ENCODE measurements at regions not wholly inside any gene's neighbourhood (a gene's known extent, or its start where the extent isn't known, plus 50 kb on each side); places are given as distances from the start of the nearest gene placed in this dataset.

DNA sequence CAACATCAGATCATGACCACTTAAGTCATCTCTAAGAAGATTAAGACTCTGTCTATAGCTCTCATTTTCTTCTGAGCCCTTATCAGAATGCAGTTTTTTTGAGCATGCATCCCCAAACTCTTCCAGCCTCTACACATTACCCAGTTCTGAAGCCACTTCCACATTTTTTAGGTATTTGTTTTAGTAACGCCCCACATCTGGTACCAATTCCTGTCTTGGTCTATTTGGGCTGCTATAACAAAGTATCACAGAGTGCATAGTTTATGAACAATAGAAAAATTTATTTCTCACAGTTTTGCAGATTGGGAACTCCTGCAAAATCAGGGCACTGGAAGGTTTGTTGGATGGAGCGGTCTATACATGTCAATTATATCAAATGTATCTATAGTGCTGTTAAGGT lies 107.7 kb upstream of the KCND2 start:
- TF ChIP-seq, protein P1, sequence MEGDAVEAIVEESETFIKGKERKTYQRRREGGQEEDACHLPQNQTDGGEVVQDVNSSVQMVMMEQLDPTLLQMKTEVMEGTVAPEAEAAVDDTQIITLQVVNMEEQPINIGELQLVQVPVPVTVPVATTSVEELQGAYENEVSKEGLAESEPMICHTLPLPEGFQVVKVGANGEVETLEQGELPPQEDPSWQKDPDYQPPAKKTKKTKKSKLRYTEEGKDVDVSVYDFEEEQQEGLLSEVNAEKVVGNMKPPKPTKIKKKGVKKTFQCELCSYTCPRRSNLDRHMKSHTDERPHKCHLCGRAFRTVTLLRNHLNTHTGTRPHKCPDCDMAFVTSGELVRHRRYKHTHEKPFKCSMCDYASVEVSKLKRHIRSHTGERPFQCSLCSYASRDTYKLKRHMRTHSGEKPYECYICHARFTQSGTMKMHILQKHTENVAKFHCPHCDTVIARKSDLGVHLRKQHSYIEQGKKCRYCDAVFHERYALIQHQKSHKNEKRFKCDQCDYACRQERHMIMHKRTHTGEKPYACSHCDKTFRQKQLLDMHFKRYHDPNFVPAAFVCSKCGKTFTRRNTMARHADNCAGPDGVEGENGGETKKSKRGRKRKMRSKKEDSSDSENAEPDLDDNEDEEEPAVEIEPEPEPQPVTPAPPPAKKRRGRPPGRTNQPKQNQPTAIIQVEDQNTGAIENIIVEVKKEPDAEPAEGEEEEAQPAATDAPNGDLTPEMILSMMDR (IDR thresholded peaks at IDR 0.05; ENCODE audit: borderline replicate concordance, insufficient read depth, low read depth, low read length), result no peak
- no peak overlapping the region for H3K4me3 ChIP-seq (ENCODE audit: low read depth, low read length)

DNA sequence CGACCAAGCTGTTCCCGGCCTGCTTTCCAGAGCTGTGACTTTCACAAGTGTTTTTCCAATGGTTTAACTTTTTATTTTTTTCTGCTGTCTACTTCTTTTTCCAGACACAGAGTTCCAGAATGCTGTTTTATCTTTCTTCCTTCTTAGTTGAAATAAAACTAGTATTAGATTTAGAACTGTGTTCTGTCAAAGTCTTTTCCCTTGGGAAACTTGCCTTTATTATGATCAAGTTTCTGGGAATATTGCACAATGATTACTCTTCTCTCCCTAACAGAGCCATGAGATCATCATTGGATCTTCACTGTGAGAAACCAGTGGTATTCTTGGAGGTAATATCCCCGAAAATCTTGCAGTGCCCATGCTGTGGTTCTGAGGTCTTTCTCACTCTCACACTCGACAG lies 104.9 kb upstream of the KCND2 start:
- H3K4me3 ChIP-seq (ENCODE audit: low read depth, low read length), result no peak overlapping the region
- TF ChIP-seq, protein P1 (IDR thresholded peaks at IDR 0.05; ENCODE audit: borderline replicate concordance, insufficient read depth, low read depth, low read length), result no peak

DNA sequence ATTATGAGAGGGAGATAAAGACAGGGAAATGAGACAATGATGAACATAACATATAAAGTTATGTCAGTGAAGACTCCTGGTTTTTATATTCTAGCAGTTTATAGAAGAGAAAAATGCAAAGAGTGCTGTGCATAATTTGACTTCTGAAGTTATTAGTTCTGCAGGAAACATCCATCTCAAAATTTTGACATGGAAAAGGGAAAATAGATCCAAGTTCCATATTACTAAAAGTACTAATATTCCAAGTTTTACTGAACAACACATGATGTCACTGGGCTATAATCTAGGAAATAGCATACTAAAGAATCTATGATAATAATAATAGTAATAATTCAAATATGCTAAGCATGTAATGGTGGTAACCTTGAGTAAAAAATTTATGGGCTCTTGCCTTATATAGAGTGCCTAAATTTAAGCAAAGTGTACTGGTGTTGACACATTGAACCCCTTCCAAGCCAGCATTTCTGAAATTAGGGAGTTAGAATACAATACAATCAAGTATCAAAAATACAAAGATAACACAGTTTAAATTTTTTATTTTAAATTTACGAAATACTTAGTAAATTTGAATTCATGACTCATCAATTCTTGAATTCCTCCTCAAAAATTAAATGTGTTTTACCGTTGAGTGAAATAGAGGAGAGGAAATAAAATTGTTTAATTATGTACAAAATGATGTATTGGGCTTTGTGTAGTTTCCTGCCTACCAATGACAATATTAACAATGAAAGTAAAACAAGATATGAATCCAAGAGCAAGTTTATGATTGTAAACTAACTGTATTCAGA lies 102.8 kb upstream of the KCND2 start:
- TF ChIP-seq, protein P1 (IDR thresholded peaks at IDR 0.05; ENCODE audit: borderline replicate concordance, insufficient read depth, low read depth, low read length), result no peak
- H3K4me3 ChIP-seq (ENCODE audit: low read depth, low read length), result no peak overlapping the region

DNA sequence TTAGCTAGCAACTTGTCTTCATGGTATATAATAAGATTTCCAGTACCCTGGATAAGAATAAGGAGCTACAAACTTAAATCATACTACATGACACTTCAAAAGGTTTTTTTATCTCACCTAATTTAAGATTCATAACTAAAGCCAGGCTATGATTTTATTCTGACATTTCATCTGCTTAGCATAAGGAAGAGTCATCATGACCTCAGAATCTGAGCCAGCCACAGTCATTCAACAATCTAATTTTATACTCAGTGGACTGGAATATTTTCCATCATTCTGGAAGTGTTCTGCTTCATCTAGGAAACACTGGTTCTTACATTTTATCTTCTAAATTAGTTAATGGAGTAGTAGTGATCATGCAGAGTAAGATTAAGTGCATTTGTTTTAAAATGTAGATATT lies 102.1 kb upstream of the KCND2 start:
- H3K4me3 ChIP-seq (ENCODE audit: low read depth, low read length), result no peak overlapping the region
- TF ChIP-seq, protein P1 (IDR thresholded peaks at IDR 0.05; ENCODE audit: borderline replicate concordance, insufficient read depth, low read depth, low read length), result no peak

GRCh38 chr7:120171406-120171805 lies 101.6 kb upstream of the KCND2 start:
- TF ChIP-seq, protein P1 (IDR thresholded peaks at IDR 0.05; ENCODE audit: borderline replicate concordance, insufficient read depth, low read depth, low read length), result no peak
- H3K4me3 ChIP-seq (ENCODE audit: low read depth, low read length), result no peak overlapping the region

GRCh38 chr7:120180221-120180620 lies 92.8 kb upstream of the KCND2 start:
- TF ChIP-seq, protein P1 (IDR thresholded peaks at IDR 0.05; ENCODE audit: borderline replicate concordance, insufficient read depth, low read depth, low read length), result no peak
- H3K4me3 ChIP-seq (ENCODE audit: low read depth, low read length), result no peak overlapping the region

- TF ChIP-seq, protein P1 (IDR thresholded peaks at IDR 0.05; ENCODE audit: borderline replicate concordance, insufficient read depth, low read depth, low read length), result no peak
- H3K4me3 ChIP-seq (ENCODE audit: low read depth, low read length), result no peak overlapping the region
These were observed 91.5 kb upstream of the KCND2 start for GRCh38 chr7:120181499-120181898.
